NCI-H1930 (cell line): ENCODE measurements at regions not wholly inside any gene's neighbourhood (a gene's known extent, or its start where the extent isn't known, plus 50 kb on each side); places are given as distances from the start of the nearest gene placed in this dataset.
"Not testable (repeated sequence)": the region's sequence is repeated elsewhere in the genome, so short reads cannot be mapped to it uniquely, and the experiment has no call there.

Experiments used
- DNase-seq, 2 experiments: peaks; one replicate each; lab custom pipeline; 2025; lab: John Stamatoyannopoulos, UW

- DNase-seq: no peak
Observed at GRCh38 chr5:155711882-155712281, 615.1 kb upstream of the SGCD start.

- not testable (repeated sequence) for DNase-seq
Observed at GRCh38 chr5:155714435-155714834, 612.5 kb upstream of the SGCD start.

- no peak for DNase-seq
Observed at GRCh38 chr5:155726267-155726666, 600.7 kb upstream of the SGCD start.

GRCh38 chr5:155727512-155728145 lies 599.3 kb upstream of the SGCD start:
- no peak for DNase-seq

- peak in 1 of 2 experiments; percentile 31 for DNase-seq
Observed at GRCh38 chr5:155728146-155728856, 598.7 kb upstream of the SGCD start.

- DNase-seq: peak in 1 of 2 experiments; percentile 21
Observed at GRCh38 chr5:155728857-155729683, 597.9 kb upstream of the SGCD start.

- DNase-seq: no peak
Observed at GRCh38 chr5:155729684-155730059, 597.3 kb upstream of the SGCD start.

GRCh38 chr5:155732587-155733376 lies 594.2 kb upstream of the SGCD start:
- DNase-seq: no peak

GRCh38 chr5:155733935-155734334 lies 593.0 kb upstream of the SGCD start:
- DNase-seq: no peak

GRCh38 chr5:155735388-155735787 lies 591.6 kb upstream of the SGCD start:
- no peak for DNase-seq

- DNase-seq: no peak
Observed at GRCh38 chr5:155738616-155739015, 588.3 kb upstream of the SGCD start.

GRCh38 chr5:155746367-155747038 lies 580.5 kb upstream of the SGCD start:
- DNase-seq: no peak

- DNase-seq: no peak
Observed at GRCh38 chr5:155750101-155750500, 576.9 kb upstream of the SGCD start.

- DNase-seq: no peak
Observed at GRCh38 chr5:155750571-155750970, 576.4 kb upstream of the SGCD start.

GRCh38 chr5:155753943-155754581 lies 572.9 kb upstream of the SGCD start:
- no peak for DNase-seq

GRCh38 chr5:155759252-155759651 lies 567.7 kb upstream of the SGCD start:
- DNase-seq: no peak

GRCh38 chr5:155759984-155760383 lies 567.0 kb upstream of the SGCD start:
- no peak for DNase-seq

GRCh38 chr5:155761502-155761901 lies 565.5 kb upstream of the SGCD start:
- no peak for DNase-seq

GRCh38 chr5:155765715-155766114 lies 561.2 kb upstream of the SGCD start:
- DNase-seq: no peak

- DNase-seq: no peak
Observed at GRCh38 chr5:155767470-155767869, 559.5 kb upstream of the SGCD start.

GRCh38 chr5:155768332-155768731 lies 558.6 kb upstream of the SGCD start:
- DNase-seq: no peak
